ELF-1 (cell line): ENCODE measurements at regions not wholly inside any gene's neighbourhood (a gene's known extent, or its start where the extent isn't known, plus 50 kb on each side); places are given as distances from the start of the nearest gene placed in this dataset.

ENCODE experiments used
- DNase-seq: peaks from one replicate; pipeline ENCODE4 v3.0.0-alpha.2; 2016; ENCODE audit warnings: low read depth, low spot score

DNA sequence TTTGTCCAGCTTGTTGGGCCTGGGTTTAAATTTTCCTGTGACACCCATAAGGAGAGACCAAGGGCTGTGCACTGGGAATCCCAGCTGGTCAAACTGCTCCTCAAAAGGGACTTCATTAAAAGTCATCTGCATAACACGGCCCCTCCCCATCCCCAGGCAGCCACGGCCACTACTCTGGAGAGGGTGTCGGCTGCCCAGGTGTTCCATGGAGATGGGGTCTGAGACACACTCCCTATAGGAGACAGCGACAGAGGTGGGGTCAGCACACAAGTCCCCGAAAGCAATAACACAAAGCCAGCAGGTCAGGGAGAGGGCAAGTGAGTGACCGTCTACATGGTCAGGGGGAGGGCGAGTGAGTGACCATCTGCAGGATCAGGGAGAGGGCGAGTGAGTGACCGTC, 75.6 kb upstream of the BCL11B start:
- DNase-seq: no peak

DNA sequence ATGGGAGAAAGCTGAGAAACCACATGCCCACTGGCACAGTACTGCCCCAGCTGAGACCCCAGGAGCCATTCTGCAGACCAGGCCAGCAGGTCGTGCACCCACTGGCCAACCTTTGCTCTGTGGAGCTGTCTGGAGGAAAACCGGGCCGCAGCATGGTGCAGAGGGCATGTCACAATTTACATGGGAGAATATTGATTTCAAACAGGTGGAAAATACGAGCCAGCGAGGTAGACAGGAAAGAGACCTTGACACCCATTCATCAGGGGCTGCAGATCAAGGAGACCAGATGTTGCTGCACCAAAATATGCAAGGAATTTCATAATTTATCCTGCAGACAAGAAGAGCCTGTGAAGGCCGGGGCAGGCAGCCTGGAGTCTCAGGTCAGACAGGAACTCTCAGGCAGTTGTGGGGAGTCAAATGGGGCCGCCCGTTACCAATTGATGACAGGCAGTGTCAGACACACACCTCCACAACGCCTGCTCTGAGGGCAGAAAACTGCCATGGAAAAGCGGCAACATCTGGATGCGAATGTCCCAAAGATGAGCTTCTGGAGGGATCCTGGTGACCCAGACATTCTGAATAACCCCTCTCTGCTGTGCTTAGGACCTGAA, 74.6 kb upstream of the BCL11B start:
- no peak for DNase-seq

DNA sequence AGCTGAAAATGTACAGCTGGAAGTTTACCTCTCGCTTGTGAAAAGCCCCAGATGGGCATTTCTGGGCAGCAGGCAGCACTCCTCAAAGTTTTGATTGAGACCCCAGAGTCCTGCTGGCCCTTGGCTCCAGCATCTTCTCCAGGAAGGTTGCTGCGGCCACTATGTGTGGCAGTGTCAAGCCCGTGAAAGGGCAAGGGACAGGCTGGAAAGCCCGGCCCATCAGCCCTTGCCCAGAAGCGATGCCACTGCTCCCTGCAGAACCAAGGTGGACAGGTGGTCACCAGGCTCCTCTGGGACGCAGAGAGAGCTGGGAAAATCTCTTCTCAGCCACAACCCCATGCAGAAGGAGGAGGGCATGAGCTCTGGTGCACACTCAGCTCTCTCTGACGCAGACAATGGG, 73.5 kb upstream of the BCL11B start:
- DNase-seq: no peak

DNA sequence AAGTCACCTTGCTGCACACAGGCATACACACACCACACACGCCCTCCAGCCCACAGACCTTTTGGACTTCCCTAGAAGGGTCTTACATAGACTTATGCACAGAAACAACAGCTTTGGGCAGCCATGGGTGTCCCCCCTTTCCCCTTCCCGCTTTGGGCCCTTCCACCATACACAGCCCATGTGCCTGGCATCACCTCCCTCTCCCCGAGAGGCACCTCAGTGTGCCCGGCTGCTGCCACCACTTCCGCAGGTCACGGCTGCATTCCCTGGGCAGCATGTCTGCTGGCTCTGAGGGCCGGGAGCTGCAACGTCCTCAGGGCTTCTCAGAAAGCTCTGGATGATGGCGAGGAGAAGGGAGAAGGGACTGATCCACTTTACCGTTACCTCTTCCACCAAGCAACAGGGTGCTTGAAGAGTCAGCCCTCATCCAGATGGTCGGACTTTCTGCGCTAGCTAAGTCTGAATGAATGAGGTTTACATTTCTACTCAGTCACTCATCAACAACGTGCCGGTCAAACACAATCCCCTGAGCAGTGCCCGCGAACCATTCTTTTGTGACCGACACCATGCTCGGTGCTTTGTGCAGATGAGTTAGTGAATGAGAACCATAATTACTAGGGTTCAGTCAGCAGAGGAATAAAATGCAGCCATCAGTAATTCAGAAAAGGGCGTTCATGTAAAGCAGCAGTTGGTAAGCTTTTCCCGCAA, 72.2 kb upstream of the BCL11B start:
- DNase-seq: no peak

DNA sequence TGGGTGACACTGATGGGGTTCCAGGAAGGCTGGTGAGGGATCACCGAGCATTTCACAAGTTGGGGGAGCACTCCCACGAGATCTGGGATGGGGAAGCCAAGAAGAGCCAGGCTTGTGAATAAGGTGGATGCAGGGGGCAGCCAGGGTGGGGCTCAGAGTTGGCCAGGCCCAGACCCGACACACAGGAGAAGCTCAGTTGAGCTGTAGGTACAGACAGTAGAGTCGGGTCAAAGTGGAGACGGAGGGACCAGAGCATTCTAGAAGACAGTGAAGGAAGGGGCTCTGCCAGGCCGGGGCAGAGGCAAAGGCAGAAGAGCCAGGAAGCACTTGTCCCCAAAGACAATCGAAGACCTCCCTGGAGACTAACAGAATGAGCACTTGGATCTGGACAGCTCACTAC, 70.9 kb upstream of the BCL11B start:
- DNase-seq: no peak

DNA sequence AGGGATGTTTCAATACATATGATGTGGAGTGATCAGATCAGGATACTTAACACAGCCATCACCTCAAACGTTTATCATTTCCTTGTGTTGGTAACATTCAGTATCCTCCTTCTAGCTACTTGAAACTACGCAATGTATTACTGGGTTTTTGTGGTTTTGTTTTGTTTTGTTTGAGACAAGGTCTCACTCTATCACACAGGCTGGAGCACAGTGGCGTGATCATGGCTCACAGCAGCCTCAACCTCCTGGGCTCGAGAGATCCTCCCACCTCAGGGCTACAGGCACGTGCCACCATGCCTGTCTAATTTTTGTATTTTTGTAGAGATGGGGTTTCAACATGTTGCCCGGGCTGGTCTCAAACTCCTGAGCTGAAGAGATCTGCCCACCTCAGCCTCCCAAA, 70.2 kb upstream of the BCL11B start:
- no peak for DNase-seq

DNA sequence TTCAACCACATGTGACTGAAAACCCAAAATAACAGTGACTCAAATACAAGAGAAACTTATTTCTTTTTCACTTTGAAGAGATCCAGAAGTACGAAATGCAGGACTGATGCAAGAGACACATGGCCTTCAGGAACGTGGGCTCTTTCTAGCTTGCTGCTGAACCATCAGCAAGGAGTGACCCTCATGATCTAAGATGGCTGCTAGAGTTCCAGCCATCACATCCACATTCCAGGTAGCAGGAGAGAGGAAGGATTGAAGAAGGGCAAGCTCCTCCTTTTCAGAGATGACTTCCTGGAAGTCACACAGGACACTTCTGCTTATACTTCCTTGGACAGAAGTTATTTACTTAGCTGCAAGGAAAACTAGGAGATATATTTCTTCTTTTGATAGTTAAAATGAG, 67.6 kb upstream of the BCL11B start:
- no peak for DNase-seq

DNA sequence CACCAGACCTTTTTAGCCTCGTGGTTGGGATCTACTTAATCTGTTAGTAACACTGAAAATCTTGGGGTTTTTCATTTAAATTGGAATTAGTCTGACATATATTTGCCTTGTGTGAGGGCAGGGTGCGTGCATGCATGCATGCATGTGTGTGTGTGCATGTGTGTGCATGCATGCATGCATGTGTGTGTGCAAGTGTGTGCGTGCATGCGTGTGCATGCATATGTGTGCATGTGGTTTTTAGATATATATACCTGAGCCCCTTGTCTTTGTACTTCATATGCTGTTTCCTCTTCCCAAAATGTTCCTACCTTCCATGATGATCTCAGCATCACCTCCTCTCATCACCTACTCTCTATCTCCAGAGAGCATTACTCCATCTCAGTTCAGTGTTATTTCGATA, 66.3 kb upstream of the BCL11B start:
- DNase-seq: no peak

DNA sequence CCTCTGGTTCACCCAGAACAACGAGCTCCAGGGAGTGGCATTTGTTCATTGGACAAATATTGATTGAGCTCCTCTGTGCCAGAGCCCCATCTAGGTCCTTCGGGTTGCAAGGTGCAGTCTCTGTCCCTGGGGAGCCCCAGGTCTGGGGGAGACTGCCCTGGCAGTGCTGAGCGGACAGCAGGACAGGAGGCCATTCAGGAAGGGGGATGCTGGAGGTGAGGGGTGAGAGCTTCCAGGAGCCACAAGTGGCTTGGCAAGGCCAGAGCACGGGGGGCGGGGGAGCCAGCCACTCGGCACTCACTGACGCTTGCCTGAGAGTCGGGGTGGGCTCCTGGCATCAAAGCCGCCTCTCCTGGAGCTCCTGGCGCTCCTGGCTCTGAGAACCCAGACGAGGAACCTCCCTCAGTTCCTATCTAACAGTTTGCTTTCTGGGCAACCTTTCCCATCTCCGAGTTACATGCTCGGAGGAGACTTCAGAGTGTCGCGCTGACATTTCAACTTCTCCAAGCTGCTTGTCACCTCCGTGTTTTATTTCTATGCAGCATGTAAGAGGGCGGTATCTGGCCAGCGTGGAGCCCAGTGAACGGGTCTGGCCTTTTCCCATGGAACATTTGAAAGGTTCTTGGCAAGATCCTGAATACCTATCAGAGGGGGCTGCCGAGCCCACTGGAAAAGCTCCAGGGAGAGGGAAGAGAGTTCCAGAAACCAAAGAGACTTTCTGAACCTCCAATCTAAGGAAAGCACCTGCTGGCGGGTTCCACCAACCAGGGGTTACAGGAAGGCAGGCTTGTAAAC, 62.0 kb upstream of the BCL11B start:
- DNase-seq: no peak

DNA sequence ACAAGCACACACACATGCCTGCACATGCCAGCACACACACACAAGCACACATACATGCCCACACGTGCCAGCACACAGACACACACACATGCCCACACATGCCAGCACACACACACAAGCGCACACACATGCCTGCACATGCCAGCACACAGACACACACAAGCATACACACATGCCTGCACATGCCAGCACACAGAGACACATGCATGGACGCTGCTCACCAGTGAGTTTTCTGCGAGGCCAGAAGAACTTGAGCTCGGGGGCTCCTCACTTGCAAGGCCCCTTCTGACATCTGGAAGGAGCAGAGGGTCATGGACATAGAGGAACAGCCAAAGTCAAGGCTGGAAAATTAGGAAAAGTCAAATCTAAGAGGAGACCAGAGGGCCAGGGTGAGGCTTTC, 61.2 kb upstream of the BCL11B start:
- DNase-seq: no peak

DNA sequence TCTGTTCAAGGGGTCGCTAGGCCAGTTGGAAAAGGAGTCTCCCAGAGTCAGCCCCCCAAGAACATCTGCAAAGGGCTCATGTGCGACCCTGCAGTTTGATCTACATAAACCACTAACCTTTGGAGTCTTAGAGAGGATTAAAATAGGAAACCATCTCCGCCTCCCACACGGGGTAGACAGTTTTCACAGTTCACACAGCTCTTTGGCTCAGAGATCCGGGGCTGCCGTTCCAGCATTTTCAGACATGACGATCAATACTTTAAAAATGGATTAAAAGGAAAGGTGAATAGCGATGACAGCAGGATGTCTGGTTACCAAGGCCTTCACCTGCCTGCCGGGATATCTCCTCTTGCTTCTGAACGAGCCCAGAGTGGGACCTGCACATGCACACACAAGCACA, 59.8 kb upstream of the BCL11B start:
- DNase-seq: no peak

DNA sequence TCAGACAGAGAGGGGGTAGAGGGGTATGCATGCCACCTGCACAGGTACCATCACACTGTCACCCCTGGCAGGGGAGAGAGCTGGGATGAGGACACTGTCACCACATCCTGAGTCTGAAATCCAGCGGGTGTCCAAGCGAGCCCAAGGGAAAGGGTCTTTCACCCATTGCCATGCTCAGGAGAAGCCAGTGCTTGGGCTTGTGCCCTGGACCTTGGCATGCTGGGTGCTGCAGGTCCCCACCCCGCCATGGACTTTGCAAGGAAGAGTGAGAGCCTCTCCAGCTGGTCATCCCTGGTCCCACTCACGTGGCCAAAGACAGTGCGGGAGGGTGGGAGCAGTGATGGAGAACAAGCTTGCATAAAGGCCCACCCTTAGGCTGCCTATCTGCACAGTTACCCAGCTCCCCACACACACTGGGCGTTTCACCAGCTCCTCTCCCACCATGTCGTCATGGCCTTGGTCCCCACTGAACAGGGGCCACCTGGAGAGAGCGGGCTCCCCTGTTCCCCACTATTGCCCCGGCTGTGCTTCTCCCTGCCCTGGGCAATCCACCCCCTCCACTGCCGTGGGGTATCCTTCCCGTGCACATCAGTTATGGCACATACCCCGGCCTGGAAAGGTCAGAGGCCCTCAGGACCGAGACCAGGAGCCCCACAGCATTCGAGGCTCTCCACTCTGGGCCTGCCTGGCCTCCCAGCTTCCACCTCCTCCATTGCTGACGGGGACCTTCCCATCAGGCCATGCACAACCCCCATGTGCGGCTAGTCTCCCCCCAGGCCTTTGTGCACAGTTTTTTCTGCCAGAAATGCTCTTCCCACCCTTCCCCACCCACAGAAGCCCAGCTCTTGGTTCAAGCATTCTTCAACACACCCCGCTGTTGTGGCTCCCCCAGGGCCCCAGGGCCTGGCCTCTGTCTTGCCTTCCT, 58.6 kb upstream of the BCL11B start:
- DNase-seq: no peak

DNA sequence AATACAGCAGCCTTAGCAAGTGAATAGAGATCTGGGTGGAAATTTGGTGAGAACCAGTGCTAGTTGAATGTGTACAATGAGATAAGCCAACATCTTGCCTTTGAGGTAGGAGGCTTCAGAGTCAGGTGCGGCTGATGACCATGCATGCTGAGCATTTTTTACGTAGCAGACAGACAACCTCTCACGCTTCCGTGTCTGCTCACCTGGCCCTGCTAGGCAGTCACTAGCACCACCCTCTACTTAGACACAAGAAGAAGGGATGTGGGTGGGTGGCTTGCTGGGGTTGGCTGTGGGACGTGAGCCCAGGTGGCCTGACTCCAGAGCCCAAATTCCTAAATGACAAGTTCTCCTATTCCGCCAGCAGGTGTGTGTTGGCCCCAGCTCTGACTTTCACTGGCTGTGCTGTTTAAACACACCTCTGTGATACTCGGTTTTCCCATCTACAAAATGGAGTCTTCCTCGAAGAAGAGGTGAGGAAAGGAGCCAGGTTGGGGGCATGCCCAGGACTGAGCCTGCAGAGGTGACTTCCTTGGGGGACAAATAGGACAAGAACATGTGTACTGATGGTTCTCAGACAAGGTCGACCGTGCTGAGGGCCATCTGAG, 57.8 kb upstream of the BCL11B start:
- no peak for DNase-seq

DNA sequence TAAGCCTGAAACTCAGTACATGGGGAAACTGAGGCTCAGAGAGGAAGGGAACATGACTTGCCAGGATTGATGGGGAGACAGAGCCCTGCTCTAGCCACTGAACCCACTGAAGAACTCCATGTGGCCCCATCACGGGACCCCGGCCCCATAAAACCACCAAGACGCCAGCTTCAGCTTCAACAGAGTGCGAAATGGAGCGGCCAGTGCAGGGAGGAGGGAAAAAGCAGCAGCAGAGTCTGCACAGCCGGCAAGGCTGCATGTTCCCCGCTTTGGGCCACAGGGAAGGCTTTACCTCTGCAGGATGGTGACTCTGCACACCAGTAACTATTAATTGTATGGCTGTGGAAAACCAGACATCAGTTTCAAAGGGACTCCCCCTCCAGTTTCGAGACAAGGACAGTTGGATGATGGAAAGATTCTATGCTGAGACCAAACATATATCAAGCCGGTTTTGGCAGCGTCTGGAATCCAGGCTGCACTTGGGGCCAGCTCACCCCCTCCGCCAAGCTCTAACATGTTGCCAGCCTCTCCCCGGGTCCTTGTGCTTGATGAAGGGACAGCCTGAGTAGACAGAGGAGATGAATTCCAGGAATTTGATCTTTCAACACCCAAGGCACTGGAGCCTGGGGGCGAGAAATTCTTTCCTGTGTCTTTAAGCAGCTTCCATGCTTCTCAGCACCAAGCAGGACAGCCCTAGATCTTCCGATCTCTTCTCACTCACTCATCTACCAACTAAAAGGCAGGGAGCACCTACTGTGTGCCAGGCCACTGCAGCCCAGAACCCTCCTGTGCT, 55.7 kb upstream of the BCL11B start:
- DNase-seq: peak; percentile 90

DNA sequence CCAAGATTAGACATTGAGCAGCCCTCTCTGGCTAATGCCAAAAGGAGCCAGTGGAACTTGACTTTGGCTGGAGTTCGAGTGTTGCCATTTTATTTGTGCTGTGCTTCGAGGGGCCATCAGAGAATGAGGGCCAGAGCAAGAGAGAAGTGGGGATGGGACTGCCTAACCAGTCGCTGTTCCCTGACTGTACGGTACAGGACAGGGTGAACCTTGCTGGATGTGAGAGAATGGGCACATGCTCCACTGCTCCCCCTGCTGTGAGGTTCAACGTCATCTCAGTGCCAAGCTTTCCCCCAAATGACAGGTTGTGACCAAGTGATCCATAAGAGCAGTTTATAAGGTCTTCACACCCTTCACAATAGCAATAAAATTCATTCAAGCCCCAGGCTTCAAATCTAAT, 55.1 kb upstream of the BCL11B start:
- DNase-seq: no peak

DNA sequence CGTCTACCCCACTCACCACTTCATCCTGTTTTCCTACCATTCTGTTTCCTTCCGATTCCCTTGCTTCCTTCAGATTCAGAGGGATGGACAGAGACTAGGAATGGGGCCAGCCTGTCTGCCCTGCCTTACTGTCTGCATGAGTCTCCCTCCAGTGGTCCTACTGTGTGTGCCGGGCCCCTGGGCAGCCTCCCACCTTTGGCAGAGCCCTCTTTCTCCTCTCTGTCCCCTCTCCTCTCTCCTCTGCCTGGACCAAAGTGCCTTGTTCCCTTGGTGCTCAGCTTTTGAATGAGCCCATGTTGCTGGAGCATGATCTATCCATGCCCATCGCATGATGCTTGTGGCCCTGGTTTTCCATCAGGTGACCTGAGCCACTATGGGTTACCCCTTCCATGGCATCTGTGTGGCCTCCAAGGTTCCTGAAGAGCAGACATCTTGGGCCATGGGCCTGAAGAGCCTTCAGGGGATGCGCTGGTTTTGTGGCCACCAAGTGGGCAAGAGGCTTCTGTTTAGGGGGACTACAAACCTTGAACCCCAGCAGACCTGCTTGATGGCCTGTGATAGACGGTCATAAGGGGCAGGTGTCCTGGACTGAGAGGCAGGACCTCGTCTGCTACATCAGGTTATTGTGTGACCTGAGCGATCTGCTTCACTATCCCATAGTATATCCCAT, 54.2 kb upstream of the BCL11B start:
- no peak for DNase-seq

DNA sequence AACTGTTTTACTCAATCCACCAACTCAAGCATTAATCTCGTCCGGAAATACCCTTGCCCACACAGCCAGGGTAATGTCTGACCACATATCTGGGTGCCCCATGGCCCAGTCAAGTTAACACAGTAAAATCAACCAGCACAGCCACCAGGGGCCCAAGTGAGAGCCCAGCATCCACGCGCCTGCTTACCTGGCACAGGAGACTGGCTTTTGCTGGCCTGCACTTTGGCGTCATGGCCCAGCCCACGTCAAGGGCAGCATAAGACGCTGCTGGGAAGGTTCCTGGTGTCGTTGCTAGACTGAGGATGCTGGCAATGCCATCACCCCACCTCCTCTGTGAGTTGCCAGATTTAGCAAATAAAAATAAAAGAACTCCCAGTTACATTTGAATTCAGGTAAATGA, 53.6 kb upstream of the BCL11B start:
- DNase-seq: no peak

DNA sequence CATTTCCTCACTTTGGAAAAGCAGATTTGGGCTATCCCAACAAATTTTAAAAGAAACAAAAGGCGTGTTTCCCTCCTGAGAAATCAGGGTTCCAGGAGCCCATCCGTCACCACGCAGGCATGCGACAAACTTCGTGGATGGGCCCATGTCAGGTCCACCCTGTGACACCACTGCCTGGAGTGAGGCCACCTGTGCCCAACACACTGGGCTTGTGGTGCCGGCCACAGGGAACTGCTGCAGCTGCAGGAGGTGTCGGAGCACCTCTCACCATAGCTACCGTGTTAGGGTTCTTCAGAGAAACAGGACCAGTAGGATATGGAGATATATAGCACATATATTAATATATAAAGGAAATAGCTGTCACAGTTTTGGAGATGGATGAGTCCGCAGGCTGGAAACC, 53.0 kb upstream of the BCL11B start:
- DNase-seq: no peak

DNA sequence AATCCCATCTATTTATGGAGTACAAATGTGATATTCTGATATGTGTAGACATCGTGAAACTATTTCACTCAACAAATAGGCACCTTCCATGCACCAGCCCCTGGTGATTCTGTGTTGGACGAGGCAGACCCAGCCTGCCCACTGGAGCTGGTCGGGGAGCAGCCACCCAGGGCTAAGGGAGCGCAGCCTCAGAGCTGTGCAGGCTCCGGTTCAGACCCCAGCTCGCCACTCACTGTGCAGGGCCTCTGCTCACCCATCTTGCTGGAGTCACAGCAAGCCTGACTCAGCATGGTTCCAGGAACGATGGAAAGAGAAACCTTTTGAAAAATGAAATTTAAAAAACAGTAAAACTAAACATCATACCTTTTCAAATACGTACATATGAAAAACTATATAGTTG, 52.3 kb upstream of the BCL11B start:
- no peak for DNase-seq

DNA sequence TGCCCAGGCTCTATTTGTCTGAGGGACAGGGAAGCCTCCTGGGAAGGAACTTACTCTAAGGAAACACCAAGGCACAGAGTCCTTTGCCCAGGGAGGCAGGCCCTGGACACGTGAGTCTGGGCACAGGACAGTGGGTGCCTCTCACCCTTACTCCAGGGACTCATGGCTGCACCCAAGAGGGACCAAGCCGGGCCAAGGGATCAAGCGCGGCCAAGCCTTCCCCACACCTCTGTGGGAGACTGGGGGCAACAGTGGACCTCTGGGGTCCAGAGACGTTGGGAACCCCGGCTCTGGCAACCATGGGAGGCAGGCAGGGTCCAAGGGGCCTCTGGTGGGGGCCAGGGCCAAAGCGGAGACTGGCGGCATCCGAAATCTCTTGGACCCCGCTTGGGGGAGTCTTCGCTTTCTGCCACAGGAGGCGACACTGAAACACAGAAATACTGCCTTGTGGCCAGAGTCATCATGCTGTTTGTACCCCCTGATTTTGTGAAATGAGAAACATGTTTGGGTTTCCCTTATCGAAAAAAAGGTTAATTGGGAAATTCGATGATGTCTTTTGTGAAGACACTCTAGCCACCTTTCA, 51.7 kb upstream of the BCL11B start:
- DNase-seq: no peak
